Activated CD8-positive, alpha-beta T cell treated with anti-CD3 and anti-CD28 coated beads, Interleukin-2, amount 10 ng/mL, durations not matched to agents 7 days and 5 days (primary cell): ENCODE measurements at regions not wholly inside any gene's neighbourhood (a gene's known extent, or its start where the extent isn't known, plus 50 kb on each side); places are given as distances from the start of the nearest gene placed in this dataset.

Experiments
- ATAC-seq: fragments of 150-1000 bp; cut with Tn5 transposase; one replicate; pipeline ENCODE4 v1.10.0; 2021; ENCODE audit warnings: moderate library complexity
- CTCF ChIA-PET: fragments of 350-600 bp; sonication (Branson Sonifier 250); formaldehyde crosslinking; loops from one replicate; lab custom pipeline; 2021; ENCODE audit warnings: antibody characterized with exemption; lab: Charles Lee
- POLR2A ChIA-PET: fragments of 350-600 bp; sonication (Branson Sonifier 250); formaldehyde crosslinking; loops from one replicate; lab custom pipeline; 2021; ENCODE audit warnings: antibody characterized with exemption; lab: Charles Lee
- DNase-seq: peaks from one replicate; pipeline ENCODE4 v3.0.0-alpha.2; 2020
- H3K27ac Mint-ChIP-seq: one replicate; pipeline ENCODE4 v1.8.0; 2021; ENCODE audit warnings: mild to moderate bottlenecking, mixed read lengths
- H3K27me3 Mint-ChIP-seq: one replicate; pipeline ENCODE4 v1.8.0; 2021; ENCODE audit warnings: low read depth, mixed read lengths
- H3K36me3 Mint-ChIP-seq: one replicate; pipeline ENCODE4 v1.8.0; 2021; ENCODE audit warnings: low read depth, mixed read lengths
- H3K4me1 Mint-ChIP-seq: one replicate; pipeline ENCODE4 v1.8.0; 2021; ENCODE audit warnings: low read depth, mixed read lengths
- H3K4me3 Mint-ChIP-seq: one replicate; pipeline ENCODE4 v1.8.0; 2021; ENCODE audit warnings: mild to moderate bottlenecking, mixed read lengths
- H3K9me3 Mint-ChIP-seq: one replicate; pipeline ENCODE4 v1.8.0; 2022; ENCODE audit warnings: mixed read lengths; ENCODE audit not compliant: insufficient read depth

GRCh38 chr4:182150645-182151044 is 92.6 kb upstream of the TENM3 start:
- CTCF ChIA-PET: interaction anchor here (1.4 kb wide), 1 partner anchor 16 kb away, joined by 3 read pairs; no protein-coding TSS in a partner anchor
- H3K4me1 Mint-ChIP-seq: no peaks in the 10 kb centered on the region
- DNase-seq: no peak

GRCh38 chr4:182155806-182156205 is 87.4 kb upstream of the TENM3 start:
- no peaks in the 10 kb centered on the region for H3K4me1 Mint-ChIP-seq
- ATAC-seq (no peak), DNase-seq (no peak)
- no peak overlapping the region for H3K27ac Mint-ChIP-seq
- H3K27me3 Mint-ChIP-seq: no peaks in the 10 kb centered on the region
- peaks cover 4% of the 10 kb centered on the region for H3K9me3 Mint-ChIP-seq
- H3K4me3 Mint-ChIP-seq: no peak overlapping the region
- H3K36me3 Mint-ChIP-seq: no peaks in the 10 kb centered on the region
- CTCF ChIA-PET: no interaction called here
- POLR2A ChIA-PET: no interaction called here

More at GRCh38 chr4:182150645-182151044, 92.6 kb upstream of the TENM3 start:
- POLR2A ChIA-PET: no interaction called here
- Mint-ChIP-seq H3K9me3 (no peaks in the 10 kb centered on the region), H3K27me3 (peaks cover 14% of the 10 kb centered on the region), H3K36me3 (no peaks in the 10 kb centered on the region), H3K27ac (no peak overlapping the region), H3K4me3 (no peak overlapping the region)
- ATAC-seq: no peak

- no peaks in the 10 kb centered on the region for H3K27me3 Mint-ChIP-seq
- H3K4me3 Mint-ChIP-seq: no peak overlapping the region
- DNase-seq (no peak), ATAC-seq (no peak)
- no peak overlapping the region for H3K27ac Mint-ChIP-seq
- peaks cover 4% of the 10 kb centered on the region for H3K9me3 Mint-ChIP-seq
- no peaks in the 10 kb centered on the region for H3K36me3 Mint-ChIP-seq
- H3K4me1 Mint-ChIP-seq: no peaks in the 10 kb centered on the region
- CTCF ChIA-PET: no interaction called here
- POLR2A ChIA-PET: no interaction called here
Observed at GRCh38 chr4:182163180-182163579, 80.0 kb upstream of the TENM3 start.

GRCh38 chr4:182169572-182169971 is 73.6 kb upstream of the TENM3 start:
- no peaks in the 10 kb centered on the region for H3K9me3 Mint-ChIP-seq
- no peaks in the 10 kb centered on the region for H3K36me3 Mint-ChIP-seq
- ChIA-PET POLR2A (no interaction called here), CTCF (no interaction called here)
- no peaks in the 10 kb centered on the region for H3K27me3 Mint-ChIP-seq
- no peak overlapping the region for H3K4me3 Mint-ChIP-seq
- ATAC-seq (no peak), DNase-seq (no peak)
- no peak overlapping the region for H3K27ac Mint-ChIP-seq
- no peaks in the 10 kb centered on the region for H3K4me1 Mint-ChIP-seq

- no peak overlapping the region for H3K27ac Mint-ChIP-seq
- ChIA-PET POLR2A (no interaction called here), CTCF (no interaction called here)
- no peaks in the 10 kb centered on the region for H3K36me3 Mint-ChIP-seq
- H3K9me3 Mint-ChIP-seq: no peaks in the 10 kb centered on the region
- DNase-seq: no peak
- no peak for ATAC-seq
- no peaks in the 10 kb centered on the region for H3K4me1 Mint-ChIP-seq
- H3K27me3 Mint-ChIP-seq: no peaks in the 10 kb centered on the region
- no peak overlapping the region for H3K4me3 Mint-ChIP-seq
Observed at GRCh38 chr4:182169987-182170386, 73.2 kb upstream of the TENM3 start.

GRCh38 chr4:182170417-182170935 is 72.7 kb upstream of the TENM3 start:
- CTCF ChIA-PET: no interaction called here
- Mint-ChIP-seq H3K9me3 (no peaks in the 10 kb centered on the region), H3K36me3 (no peaks in the 10 kb centered on the region), H3K4me1 (no peaks in the 10 kb centered on the region), H3K27me3 (no peaks in the 10 kb centered on the region), H3K4me3 (no peak overlapping the region), H3K27ac (no peak overlapping the region)
- DNase-seq (no peak), ATAC-seq (no peak)
- POLR2A ChIA-PET: no interaction called here

- H3K9me3 Mint-ChIP-seq: no peaks in the 10 kb centered on the region
- H3K36me3 Mint-ChIP-seq: no peaks in the 10 kb centered on the region
- DNase-seq: no peak
- no peaks in the 10 kb centered on the region for H3K4me1 Mint-ChIP-seq
- no peak overlapping the region for H3K27ac Mint-ChIP-seq
- POLR2A ChIA-PET: no interaction called here
- H3K4me3 Mint-ChIP-seq: no peak overlapping the region
- CTCF ChIA-PET: no interaction called here
- no peaks in the 10 kb centered on the region for H3K27me3 Mint-ChIP-seq
- ATAC-seq: no peak
Observed at GRCh38 chr4:182174979-182175378, 68.2 kb upstream of the TENM3 start.

GRCh38 chr4:182175788-182176519 is 67.2 kb upstream of the TENM3 start:
- Mint-ChIP-seq H3K4me1 (no peaks in the 10 kb centered on the region), H3K27ac (no peak overlapping the region), H3K27me3 (no peaks in the 10 kb centered on the region), H3K36me3 (no peaks in the 10 kb centered on the region), H3K9me3 (no peaks in the 10 kb centered on the region), H3K4me3 (no peak overlapping the region)
- no peak for ATAC-seq
- CTCF ChIA-PET: no interaction called here
- POLR2A ChIA-PET: no interaction called here
- DNase-seq: no peak

- Mint-ChIP-seq H3K27me3 (no peaks in the 10 kb centered on the region), H3K9me3 (no peaks in the 10 kb centered on the region), H3K4me3 (no peak overlapping the region), H3K27ac (no peak overlapping the region), H3K4me1 (no peaks in the 10 kb centered on the region), H3K36me3 (no peaks in the 10 kb centered on the region)
- ChIA-PET POLR2A (no interaction called here), CTCF (no interaction called here)
- no peak for ATAC-seq
- no peak for DNase-seq
Observed at GRCh38 chr4:182177166-182177565, 66.0 kb upstream of the TENM3 start.

- ChIA-PET CTCF (no interaction called here), POLR2A (no interaction called here)
- Mint-ChIP-seq H3K4me3 (no peak overlapping the region), H3K27ac (no peak overlapping the region), H3K27me3 (no peaks in the 10 kb centered on the region), H3K36me3 (no peaks in the 10 kb centered on the region), H3K9me3 (no peaks in the 10 kb centered on the region), H3K4me1 (no peaks in the 10 kb centered on the region)
- ATAC-seq: no peak
- no peak for DNase-seq
Observed at GRCh38 chr4:182179105-182179504, 64.1 kb upstream of the TENM3 start.

GRCh38 chr4:182179751-182180150 is 63.5 kb upstream of the TENM3 start:
- ATAC-seq (no peak), DNase-seq (no peak)
- ChIA-PET CTCF (no interaction called here), POLR2A (no interaction called here)
- Mint-ChIP-seq H3K27me3 (no peaks in the 10 kb centered on the region), H3K36me3 (no peaks in the 10 kb centered on the region), H3K27ac (no peak overlapping the region), H3K9me3 (no peaks in the 10 kb centered on the region), H3K4me1 (no peaks in the 10 kb centered on the region), H3K4me3 (no peak overlapping the region)

GRCh38 chr4:182185491-182185890 is 57.7 kb upstream of the TENM3 start:
- Mint-ChIP-seq H3K27ac (no peak overlapping the region), H3K4me1 (no peaks in the 10 kb centered on the region), H3K9me3 (no peaks in the 10 kb centered on the region), H3K4me3 (no peak overlapping the region), H3K36me3 (no peaks in the 10 kb centered on the region), H3K27me3 (no peaks in the 10 kb centered on the region)
- ChIA-PET POLR2A (no interaction called here), CTCF (no interaction called here)
- DNase-seq (no peak), ATAC-seq (no peak)

- no peaks in the 10 kb centered on the region for H3K36me3 Mint-ChIP-seq
- CTCF ChIA-PET: no interaction called here
Observed at GRCh38 chr4:182187674-182188073, 55.5 kb upstream of the TENM3 start.

More at GRCh38 chr4:182187674-182188073, 55.5 kb upstream of the TENM3 start:
- ATAC-seq (no peak), DNase-seq (no peak)
- H3K27me3 Mint-ChIP-seq: no peaks in the 10 kb centered on the region
- H3K4me3 Mint-ChIP-seq: no peak overlapping the region
- H3K27ac Mint-ChIP-seq: no peak overlapping the region
- POLR2A ChIA-PET: no interaction called here
- H3K4me1 Mint-ChIP-seq: no peaks in the 10 kb centered on the region
- no peaks in the 10 kb centered on the region for H3K9me3 Mint-ChIP-seq
